GM19452 (cell line): ENCODE measurements at regions not wholly inside any gene's neighbourhood (a gene's known extent, or its start where the extent isn't known, plus 50 kb on each side); places are given as distances from the start of the nearest gene placed in this dataset.

Experiments used
- ATAC-seq: cut with Tn5 transposase; IDR thresholded peaks from one replicate; pipeline ENCODE4 v1.9.1; 2021; ENCODE audit not compliant: unreplicated experiment

DNA sequence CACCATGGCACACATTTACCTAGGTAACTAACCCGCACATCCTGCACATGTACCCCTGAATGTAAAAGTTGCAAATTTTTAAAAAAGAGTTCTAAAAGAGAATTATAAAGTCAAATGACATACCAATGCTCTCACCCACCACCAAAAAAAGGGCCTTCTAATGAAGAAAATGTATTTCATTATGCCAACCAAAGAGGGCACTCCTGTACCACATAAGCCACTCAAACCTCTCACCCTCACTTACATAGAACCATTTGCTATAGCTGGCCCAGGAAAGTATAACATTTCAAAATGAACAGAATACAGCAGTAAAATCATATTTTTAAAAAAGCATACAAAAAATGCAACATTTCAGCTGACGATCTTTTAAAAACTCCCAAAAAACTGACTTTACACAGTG is 241.5 kb upstream of the PKDCC start:
- no peak for ATAC-seq

DNA sequence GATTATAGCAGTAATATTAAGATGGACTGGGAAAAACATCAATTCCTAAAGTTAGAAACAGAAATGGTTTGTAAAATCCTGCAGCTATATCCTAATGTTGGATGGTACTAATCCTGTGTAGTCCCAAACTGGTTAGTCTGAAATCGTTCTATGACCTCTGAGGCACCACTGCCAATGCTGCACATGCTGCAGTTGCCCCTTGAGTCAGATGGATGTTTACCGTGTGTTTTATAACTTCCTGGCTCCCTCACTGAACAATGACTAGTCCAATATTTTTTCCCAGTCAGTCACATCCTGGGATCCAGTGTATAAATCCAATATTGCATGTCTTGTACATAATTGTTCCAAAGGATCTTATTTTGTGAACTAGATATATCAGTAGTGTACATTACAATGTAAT is 226.7 kb upstream of the PKDCC start:
- ATAC-seq: no peak

DNA sequence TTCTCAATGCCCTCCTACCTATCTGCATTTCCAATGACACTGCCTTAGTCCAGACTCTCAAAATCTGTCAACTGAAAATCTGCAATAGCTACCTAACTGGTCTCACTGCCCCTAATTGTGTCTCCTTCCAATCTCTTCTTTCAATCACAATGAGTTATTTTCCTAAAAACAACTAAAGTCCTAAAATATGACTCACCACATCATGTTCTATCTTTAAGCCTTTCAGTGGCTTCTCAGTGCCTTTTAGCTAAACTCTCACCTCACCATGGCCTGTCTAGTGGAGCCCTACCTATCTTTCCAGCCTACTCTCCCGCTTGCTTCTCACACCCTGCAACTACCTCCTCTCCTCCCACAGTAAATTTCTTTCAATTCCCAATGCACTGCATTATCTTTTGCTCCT is 220.9 kb upstream of the PKDCC start:
- ATAC-seq: no peak

DNA sequence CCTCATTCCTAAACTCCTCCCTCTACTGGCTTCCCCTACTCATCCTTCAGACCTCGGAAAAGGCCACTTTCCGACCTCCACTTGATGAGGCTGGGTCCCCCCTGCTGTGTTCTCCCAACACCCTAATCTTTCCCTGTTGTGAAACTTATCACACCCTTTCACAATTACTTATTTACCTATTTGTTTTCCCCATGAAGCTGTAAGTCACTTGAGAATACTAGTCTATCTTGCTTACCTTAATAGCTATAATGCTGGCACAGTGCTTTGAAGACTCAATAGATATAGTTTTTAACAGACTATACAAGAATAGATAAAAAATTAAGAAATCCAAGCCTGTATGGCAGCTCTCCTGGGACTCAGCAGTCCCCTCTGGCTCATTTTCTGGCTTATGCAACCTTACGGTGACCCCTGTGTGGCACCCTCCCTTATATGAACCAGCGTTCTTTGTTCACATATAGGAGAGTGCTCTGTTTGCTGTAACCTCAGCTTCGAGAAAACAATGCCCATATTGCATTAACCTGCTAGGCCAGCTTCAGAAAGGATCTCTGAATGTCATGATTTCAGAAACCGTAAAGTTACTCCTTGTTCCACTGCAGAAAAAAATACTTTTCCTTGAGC is 220.4 kb upstream of the PKDCC start:
- no peak for ATAC-seq

DNA sequence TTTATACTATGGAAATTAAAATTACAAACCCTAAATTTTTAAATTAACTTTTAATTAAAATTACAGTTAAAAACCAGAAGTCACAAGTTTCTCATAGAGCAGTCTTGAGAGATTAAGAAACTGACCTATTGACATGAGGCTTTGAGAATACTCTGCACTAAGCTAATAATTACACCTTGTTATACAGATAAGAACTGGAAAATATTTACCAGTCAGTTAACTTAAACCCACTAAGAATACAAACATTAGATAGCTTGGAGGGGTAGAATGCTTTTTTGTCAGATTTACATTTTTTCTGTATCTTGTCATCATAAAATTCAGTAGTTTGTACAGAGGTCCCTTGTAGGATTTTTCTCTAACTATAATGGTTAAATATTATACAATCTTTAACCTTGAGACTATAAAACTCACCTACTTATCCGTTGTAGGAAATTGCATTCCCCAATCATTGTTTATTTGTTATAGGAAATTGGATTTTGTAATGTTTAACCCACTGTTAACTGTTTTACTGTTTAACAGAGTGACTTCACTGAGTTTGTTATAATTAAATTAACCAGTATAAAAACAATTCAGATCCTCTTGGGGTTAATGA is 219.7 kb upstream of the PKDCC start:
- no peak for ATAC-seq

DNA sequence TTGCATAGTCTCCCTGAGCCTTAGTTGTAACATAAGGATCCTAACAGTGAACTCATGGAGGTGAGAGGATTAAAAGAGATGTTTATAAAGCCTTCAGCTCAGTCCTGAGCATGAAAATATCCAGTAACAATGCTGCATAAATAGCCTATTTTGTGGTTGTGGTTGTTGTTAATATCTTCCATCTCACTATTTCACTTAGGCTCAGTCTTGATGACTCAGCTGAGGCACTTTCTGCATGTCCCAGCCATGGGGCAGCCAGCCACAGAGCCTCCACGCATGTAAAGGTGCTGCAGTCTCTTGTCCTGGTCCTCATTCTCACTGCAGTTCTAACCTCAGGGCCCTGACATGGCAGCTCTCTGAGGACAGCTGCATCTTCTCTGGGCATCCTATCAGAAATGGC is 218.8 kb upstream of the PKDCC start:
- ATAC-seq: no peak

DNA sequence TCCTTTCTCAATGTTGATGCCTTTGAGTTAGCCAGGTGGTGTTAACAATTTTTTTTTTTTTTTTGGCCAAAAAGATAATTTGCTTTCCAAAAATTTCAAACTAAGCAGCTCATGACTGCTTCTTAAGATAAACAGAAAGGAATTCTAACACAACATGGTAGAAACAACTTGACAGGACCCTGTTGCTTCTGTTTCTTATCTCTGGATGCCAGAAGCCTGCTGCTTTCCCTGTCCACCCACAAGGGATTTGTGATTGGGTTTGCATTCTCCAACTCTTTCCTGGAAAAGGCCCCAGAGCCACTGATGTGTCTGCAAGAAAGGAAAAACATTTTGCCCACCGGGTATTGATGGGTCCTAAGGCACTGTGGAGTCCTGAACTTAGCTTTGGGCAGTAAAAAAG is 217.2 kb upstream of the PKDCC start:
- no peak for ATAC-seq

DNA sequence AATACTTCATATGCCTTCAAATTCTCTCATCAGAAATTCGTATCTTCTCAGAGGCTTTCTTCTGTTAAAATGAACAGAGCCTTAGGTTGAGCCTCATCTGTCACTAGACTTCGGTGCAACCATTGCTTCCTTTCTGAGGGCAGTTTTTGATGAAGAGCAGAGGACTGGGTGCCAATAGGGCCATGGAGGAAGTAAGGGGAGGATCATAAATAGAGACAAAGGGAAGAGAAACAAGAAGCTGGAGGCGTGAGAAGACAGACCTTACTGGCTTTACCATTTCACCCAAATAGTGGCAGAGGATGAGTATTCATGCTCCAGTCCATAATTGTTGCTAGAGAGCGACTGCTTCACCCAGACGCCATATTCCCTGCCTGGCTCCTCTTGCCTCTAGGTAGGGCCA is 215.6 kb upstream of the PKDCC start:
- ATAC-seq: no peak

DNA sequence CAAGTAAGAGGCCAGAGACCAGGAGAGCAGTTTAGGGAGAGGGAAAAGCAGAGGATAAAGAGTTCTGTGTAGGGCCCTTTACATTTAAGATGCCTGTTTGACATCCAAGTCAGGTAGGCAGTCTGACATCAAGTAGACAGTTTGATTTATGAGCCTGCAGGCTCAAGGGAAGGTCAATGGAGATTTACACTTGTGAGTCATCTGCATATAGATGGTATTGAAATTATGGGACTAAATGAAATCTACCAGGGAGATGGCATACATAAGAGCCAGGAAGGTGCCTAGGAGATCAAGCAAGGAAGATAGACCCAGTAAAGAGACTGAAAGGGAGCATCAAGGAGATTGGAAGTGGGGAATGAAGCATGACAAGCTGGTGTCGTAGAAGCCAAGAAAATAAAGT is 212.4 kb upstream of the PKDCC start:
- no peak for ATAC-seq

DNA sequence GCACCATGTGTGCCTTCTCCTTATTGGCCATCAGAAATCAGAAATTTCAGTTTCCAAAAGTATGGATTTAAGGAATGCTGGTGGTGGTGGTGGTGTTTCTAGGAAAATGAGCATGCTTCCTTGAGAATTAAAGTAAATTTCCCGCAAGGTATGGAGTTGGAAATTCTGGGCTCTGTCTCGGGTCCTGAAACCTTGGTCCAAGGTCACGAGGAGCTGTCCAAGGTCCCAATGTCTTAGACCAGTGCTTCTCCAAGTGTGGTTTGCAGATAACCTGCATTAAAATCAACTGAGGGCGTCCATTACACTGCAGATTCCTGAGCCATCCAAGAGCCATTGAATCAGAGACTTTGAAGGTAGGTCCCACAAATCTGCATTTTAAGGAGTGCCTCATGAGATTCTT is 210.9 kb upstream of the PKDCC start:
- no peak for ATAC-seq

DNA sequence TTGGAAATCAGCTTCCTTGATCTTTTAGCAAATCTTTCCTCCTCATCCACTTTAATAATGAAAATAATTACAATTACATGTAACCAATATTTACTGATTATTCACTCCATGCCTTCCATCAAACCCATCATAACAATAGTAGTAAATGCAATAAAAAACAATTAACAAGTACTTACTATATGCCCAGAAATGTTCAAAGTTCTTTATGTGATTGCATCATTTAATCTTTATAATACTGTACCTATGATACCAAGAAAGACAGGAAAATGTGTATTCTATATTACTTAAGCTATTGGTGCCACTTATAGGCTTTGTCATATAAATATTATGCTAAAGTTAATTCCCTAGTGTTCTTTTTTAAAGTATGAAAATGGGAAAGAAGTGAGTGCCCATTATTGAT is 210.2 kb upstream of the PKDCC start:
- no peak for ATAC-seq

DNA sequence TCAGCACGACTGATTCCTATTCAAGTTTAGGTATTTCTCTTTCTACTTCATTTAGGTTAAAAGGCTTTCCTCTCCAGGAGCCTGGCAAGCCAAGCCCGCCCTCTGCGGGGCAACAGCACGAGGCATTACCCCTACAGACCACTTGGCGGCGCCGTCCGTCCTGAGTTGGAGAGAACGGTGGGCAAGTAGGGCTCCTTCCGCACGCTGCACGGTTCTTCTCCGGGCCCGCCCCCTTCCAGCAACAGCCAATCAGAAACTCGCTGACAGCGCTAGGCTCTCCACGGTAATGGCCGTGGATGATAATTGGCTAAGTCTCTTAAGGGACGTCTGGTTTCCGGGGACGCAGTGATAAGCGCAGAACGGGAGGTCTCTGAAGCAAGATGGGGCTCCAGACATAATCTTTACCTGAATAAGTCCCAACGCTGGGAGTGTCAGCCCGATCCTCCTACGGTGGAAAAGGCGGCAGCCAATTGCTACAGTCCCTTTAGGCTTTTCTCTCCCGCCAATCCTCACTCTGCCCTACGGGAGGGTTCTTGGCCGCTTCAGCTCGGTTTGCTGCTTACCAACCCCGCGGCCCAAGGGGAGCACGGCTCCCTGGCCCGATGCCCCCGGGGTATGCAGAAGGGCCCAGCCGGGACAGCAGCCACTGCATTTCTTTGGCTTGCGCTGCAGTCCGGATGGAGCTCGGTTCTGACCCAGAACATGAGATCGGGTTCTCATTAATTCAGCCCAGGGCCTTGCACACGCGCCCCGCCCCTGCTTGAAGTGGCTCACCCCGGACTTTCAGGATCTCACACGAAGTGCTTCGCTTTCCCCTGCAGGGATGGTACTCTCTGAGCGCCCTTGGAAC is 206.9 kb upstream of the PKDCC start:
- peak; percentile 100 for ATAC-seq

DNA sequence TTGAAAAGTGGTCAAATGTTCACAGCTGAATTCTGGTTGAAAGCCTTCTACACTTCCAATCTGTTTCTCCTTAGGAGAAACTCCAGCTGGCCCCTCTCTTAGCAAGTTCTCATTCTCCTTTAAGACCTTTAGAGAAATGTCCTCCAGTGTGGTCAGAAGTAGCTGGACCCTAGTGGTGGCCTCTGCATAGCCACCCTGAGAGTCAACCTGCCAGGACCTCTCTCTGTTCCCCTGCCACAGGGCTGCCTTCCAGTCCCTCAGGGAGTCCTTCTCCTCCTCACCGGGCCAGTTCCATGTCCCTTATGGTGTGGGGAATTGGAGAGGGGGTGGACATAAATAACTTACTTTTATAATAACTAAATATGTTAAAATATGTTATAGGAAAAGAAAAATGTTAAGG is 200.9 kb upstream of the PKDCC start:
- no peak for ATAC-seq

DNA sequence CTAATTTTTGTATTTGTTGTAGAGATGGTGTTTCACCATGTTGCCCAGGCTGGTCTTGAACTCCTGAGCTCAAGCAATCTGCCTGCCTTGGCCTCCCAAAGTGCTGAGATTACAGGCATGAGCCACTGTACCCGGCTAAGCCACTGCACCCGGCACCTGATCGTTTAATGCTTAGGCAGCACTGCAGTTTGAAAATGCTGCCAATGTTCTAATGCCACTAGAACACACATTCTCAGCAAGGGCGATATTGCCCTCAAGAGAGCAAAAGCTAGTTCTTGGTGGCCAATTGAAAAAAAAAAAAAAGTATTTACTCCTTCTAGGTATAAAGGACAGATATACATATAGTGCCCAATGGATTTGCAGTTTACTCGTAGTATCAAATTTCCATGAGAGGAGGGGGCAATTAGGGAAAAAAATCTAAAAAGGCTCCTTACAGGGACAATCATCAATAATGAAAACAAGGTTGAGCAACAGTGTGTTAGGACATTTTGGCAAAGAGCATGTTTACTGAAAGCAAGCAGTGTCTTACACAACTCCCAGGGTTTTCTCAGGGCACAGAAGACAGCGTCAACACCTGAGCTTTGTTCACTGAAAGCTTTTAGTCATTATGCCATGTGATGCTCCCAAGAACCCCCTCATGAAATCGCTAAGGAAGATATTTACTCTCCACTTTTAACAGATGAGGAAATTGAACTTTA is 199.9 kb upstream of the PKDCC start:
- no peak for ATAC-seq

DNA sequence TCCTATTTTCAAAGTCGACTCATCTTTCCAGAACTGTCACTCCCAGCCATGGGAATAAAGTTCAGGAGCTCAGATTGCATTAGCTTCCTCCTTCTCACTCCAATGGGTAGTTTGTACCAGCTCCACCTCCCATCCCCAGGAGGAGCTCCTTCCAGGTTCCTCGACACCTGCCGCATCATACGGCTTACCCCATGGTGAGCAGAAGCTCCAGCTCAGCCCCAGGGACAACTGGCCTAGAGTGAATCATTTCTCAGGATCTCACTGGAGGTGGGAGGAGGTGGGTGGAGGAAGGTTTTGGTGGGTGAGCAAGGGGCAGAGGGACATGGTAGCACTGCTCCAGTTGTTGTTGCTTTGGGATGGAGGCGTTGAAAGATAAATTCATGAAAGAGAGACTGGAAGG is 196.3 kb upstream of the PKDCC start:
- no peak for ATAC-seq

DNA sequence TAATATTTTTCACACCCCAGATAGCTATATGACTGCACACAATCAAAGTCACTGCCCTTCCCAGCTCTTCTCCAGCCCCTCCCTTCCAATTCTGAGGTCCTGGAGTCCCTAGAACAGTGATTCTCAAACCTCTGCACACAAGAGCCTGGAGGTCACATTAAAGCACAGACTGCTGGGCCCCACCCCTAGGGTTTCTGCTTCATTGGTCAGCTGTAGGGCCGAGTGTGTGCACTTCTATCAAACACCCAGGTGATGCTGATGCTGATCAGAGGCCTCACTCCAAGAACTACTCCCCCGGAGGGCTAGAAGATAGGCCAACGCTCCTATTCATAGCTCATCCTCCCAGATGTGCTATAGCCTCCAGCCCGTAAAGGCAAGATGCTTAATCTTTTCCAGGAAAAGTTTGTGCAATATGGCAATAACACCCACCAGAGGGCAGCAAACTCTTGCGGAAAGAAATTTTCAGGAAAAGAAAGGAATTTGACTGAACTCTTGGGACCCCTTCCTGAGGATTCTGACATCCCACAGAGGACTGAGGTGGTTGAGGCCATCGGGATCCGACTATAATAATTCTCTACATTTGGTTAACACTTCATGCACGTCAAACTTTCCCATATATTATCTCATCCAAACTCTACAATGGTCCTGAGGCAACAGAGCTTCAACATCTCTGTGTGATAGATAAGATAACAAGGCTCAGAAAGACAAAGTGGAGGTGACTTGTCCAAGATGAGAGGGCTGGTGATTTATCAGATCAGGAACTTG is 194.2 kb upstream of the PKDCC start:
- no peak for ATAC-seq

DNA sequence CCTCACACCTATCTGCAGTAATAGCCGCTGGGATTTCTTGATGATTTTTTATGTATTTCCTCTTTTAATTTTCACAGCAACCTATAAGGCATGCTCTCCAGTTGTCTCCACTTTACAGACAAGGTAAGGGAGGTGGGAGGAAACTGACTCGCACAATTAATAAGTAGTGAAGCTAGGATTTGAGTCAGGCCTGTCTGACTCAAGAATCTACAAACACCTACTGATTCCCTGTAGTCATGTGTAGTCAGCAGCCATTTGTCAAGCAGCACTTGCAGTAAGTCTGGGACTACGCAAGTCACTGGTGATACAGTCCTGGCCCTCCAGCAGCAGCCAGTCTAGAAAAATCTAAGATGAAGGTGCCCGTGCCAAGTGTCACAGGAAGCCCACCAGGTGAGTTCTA is 193.6 kb upstream of the PKDCC start:
- no peak for ATAC-seq

DNA sequence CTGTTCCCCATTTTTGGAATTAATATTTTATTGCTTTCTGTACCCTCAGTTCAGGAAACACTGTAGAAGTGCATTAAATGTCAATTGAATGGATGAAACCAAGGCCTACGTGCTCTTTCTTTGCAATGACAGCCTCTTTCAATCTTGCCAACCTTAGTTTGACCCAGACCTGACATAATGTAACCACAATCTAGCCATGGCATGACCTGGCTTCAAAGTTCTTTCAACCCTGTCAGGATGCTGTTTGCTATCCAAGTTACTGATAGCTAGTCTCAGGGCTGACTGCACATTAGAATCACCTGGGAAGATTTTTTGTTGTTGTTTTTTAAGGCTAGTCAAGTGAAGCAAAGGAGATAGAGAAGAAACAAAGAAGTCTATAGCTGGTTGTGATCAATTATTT is 190.9 kb upstream of the PKDCC start:
- ATAC-seq: no peak

DNA sequence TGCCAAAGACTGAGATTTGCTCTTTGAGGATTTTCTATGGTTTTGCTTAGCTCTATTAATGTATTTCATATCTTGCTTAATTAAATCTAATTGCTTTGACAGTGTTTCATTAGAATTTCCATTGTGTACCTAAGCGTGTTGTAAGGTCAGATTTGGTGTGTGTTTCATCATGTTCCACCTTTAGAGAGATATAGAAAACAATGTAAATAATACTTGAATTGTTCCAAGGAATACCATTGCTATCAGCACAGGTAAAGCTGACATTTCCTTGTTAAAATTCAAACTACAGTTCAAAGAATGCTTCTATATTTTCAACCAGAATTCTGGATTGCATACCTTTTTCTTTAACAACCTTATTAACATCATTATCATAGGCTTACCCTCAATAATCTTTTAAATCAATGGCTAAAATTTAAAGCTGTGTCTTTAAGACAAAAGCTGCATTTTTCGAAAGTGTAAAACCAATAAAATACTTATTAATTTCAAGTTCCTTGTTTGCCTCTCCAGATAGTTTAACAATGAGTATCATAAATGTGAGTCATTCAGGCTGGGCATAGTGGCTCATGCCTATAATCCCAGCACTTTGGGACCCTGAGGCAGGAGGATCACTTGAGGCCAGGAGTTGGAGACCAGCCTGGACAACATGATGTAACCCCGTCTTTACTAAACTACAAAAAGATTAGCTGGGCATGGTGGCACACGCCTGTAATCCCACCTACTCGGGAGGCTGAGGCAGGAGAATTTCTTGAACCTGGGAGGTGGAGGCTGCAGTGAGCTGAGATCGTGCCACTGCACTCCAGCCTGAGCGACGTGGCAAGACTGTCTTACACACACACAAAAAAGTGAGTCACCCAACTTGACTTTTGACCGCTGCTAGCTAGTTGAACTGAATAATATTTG is 188.0 kb upstream of the PKDCC start:
- no peak for ATAC-seq

DNA sequence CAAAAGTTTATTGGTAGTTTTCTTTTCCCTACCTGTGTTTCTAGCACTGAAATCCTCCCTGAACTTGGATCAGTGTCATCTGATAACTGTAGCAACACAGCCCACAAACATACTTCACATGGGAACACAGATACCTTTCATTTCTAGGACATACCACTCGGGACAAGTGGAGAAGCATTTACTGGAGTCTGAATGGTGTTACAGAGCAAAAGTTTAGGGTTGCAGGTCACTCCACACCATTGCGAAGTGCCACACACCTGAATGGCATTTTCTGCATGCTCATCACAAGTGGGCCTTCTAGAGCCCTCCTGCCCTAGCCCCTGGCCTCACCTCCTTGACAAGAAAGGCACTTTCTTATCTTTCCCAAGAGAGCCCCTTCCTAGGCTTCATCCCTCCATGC is 184.8 kb upstream of the PKDCC start:
- ATAC-seq: no peak
